ENCODE measurements at regions not wholly inside any gene's neighbourhood (a gene's known extent, or its start where the extent isn't known, plus 50 kb on each side); places are given as distances from the start of the nearest gene placed in this dataset.

DNA sequence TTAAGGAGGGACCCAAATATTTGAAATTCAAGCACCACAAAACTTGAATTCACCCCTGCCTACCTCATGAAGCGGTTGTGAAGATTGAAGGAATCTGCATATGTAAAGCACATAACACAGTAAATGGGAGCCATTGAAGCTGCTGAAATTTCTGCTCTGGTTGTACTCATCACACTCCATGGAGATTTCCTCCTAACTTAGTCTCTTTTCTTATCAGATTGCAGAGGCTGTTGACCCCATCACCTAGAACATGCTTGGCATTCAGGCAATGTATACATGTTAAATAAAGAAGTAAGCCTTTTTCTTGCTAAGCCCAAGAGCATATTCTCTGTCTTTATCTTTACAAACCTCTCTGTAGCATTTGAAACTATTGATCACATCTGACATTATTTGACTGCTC, 104.9 kb upstream of the TNIP3 start:
- no peaks in the 10 kb centered on the region for H3K36me3 ChIP-seq
- no peak overlapping the region for H3K27ac ChIP-seq
- H3K4me1 ChIP-seq = no peaks in the 10 kb centered on the region
- in situ Hi-C loops (cut with MboI; ENCODE audit: low sequenced_read_pairs in 4 of 4) (loop anchor here in 3 of 4 donors (25.0 kb wide), 1 partner anchor 1107 kb away; no protein-coding TSS in a partner anchor), intact Hi-C loops (cut with DNase I; ENCODE audit: low total_unique reads) (no loop called here)
- ATAC-seq (no peak), DNase-seq (no peak)
- no peak for TF ChIP-seq POLR2A (IDR thresholded peaks at IDR 0.05)
- H3K27me3 ChIP-seq = no peaks in the 10 kb centered on the region
- no peaks in the 10 kb centered on the region for H3K9me3 ChIP-seq
- no peak overlapping the region for H3K4me3 ChIP-seq

DNA sequence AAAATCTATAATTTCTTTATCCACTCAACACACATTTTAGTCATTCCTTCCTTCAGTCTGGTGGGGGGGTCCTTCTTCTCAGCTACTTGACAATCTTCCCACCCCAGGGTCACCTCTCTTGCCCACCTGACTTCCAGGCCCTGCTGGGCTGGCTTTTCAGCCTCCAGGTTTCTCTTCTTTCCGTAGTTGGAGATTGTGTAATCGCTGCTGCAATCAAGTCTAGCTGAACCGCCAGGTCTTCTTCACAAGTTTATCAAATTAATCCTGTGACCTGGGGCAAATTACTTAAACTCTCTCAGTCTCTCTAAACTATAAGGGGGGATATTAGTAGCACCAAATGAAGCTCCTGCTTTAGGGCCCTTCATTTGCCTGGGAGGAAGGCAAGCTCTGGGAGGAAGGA, 102.9 kb upstream of the TNIP3 start:
- H3K27me3 ChIP-seq = no peaks in the 10 kb centered on the region
- in situ Hi-C loops (cut with MboI; ENCODE audit: low sequenced_read_pairs in 4 of 4) (loop anchor here in 3 of 4 donors (25.0 kb wide), 1 partner anchor 1105 kb away; no protein-coding TSS in a partner anchor), intact Hi-C loops (cut with DNase I; ENCODE audit: low total_unique reads) (no loop called here)
- DNase-seq (no peak), ATAC-seq (no peak)
- no peaks in the 10 kb centered on the region for H3K4me1 ChIP-seq
- H3K36me3 ChIP-seq = no peaks in the 10 kb centered on the region
- TF ChIP-seq POLR2A (IDR thresholded peaks at IDR 0.05) = no peak
- TF ChIP-seq, protein P1, sequence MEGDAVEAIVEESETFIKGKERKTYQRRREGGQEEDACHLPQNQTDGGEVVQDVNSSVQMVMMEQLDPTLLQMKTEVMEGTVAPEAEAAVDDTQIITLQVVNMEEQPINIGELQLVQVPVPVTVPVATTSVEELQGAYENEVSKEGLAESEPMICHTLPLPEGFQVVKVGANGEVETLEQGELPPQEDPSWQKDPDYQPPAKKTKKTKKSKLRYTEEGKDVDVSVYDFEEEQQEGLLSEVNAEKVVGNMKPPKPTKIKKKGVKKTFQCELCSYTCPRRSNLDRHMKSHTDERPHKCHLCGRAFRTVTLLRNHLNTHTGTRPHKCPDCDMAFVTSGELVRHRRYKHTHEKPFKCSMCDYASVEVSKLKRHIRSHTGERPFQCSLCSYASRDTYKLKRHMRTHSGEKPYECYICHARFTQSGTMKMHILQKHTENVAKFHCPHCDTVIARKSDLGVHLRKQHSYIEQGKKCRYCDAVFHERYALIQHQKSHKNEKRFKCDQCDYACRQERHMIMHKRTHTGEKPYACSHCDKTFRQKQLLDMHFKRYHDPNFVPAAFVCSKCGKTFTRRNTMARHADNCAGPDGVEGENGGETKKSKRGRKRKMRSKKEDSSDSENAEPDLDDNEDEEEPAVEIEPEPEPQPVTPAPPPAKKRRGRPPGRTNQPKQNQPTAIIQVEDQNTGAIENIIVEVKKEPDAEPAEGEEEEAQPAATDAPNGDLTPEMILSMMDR (IDR thresholded peaks at IDR 0.05 in 4 of 5, conservative IDR thresholded peaks at IDR 0.05 in 1 of 5) = no peak
- no peak overlapping the region for H3K27ac ChIP-seq
- H3K4me3 ChIP-seq = no peak overlapping the region
- H3K9me3 ChIP-seq = no peaks in the 10 kb centered on the region

DNA sequence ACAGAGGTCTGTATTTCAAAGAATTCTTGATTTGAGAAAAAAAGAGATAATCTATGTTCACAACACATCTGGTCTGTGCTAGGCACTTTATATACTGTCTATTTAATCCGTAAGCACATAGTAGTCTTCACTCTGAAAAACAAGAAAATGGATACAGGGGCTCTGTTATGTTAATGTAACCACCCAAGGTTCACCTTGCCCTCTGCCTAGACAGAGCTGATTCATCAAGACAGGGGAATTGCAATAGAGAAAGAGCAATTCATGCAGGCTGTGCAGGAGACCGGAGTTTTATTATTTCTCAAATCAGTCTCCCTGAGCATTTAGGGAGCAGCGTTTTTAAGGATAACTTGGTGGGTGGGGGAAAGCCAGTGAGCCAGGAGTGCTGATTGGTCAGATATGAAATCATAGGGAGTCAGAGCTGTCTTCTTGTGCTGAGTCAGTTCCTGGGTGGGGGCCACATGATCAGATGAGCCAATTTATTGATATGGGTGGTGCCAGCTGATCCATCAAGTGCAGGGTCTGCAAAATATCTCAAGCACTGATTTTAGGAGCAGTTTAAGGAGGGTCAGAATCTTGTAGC, 92.9 kb upstream of the TNIP3 start:
- intact Hi-C loops (cut with DNase I; ENCODE audit: low total_unique reads) = no loop called here
- ATAC-seq = no peak

DNA sequence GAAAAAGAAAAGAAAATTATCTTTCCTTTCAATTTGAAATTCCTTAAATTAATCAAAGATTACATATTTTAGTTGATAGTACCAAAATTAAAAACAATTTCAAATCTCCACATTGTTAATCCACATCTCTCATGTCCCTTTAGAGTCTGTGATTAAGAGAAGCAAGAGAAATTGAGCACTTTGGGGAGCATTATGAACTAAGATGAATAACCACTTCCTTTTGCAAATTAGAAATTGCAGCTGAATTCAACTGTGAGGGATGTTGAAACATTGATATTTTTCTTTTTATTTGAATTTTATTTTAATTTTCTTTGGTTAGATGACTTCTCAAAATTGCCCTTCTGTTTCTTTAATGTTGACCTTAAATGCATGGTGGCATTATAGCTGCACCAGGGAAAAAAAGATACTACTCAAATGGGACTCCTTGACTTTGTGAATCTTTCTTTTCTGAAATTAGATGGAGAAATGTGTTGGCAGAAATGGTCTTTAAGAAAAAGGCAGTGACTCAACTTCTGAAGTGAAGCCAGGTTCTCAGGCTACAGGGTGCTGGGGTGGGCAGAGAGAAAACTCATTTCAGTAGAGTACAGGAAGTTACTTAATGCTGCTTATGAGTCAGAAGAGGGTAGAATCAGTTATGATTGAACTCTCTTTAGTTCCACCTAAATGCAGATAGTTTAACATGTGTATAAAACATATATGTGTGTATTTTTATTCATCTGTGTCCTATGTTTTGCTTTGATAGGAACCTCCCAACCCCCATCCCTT, 92.0 kb upstream of the TNIP3 start:
- in situ Hi-C loops (cut with MboI; ENCODE audit: low sequenced_read_pairs in 4 of 4) (loop anchor here (10.0 to 25.0 kb wide), 3 partner anchors 61 to 1101 kb away; no protein-coding TSS in a partner anchor), intact Hi-C loops (cut with DNase I; ENCODE audit: low total_unique reads) (no loop called here)
- Histone ChIP-seq H3K9me3 (no peaks in the 10 kb centered on the region), H3K27me3 (no peaks in the 10 kb centered on the region), H3K27ac (no peak overlapping the region), H3K36me3 (no peaks in the 10 kb centered on the region), H3K4me3 (no peak overlapping the region), H3K4me1 (no peaks in the 10 kb centered on the region)
- ATAC-seq (no peak), DNase-seq (no peak)
- TF ChIP-seq, protein P1 (IDR thresholded peaks at IDR 0.05 in 4 of 5, conservative IDR thresholded peaks at IDR 0.05 in 1 of 5) = no peak
- TF ChIP-seq POLR2A (IDR thresholded peaks at IDR 0.05) = no peak

More for the DNA sequence above, 92.9 kb upstream of the TNIP3 start:
- TF ChIP-seq POLR2A (IDR thresholded peaks at IDR 0.05) = no peak
- TF ChIP-seq, protein P1 (IDR thresholded peaks at IDR 0.05 in 4 of 5, conservative IDR thresholded peaks at IDR 0.05 in 1 of 5) = no peak
- no peaks in the 10 kb centered on the region for H3K9me3 ChIP-seq
- H3K27me3 ChIP-seq = no peaks in the 10 kb centered on the region
- H3K4me3 ChIP-seq = no peak overlapping the region
- H3K4me1 ChIP-seq = no peaks in the 10 kb centered on the region
- in situ Hi-C loops (cut with MboI; ENCODE audit: low sequenced_read_pairs in 4 of 4) = loop anchor here (10.0 to 25.0 kb wide), 3 partner anchors 62 to 1102 kb away; no protein-coding TSS in a partner anchor
- H3K27ac ChIP-seq = no peak overlapping the region
- no peak for DNase-seq
- H3K36me3 ChIP-seq = no peaks in the 10 kb centered on the region

DNA sequence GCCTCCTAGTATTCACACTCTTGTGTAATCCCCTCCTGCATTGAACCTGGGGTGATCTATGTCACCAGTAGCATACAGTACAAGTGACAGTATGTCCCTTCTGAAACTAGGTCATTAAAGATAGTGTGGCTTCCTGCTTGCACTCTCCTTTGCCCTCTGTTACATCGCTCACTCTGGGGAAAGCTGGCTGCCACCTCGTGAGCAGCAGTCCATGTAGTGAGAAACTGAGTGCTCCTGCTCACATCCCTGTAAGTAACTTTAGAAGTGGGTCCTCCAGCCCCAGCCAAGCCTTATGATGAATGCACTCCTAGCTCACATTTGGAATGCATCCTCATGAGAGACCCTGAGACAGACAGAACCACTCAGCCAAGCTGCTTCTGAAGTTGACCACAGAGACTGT, 89.8 kb upstream of the TNIP3 start:
- no peak overlapping the region for H3K27ac ChIP-seq

More for the DNA sequence above, 89.8 kb upstream of the TNIP3 start:
- H3K36me3 ChIP-seq = no peaks in the 10 kb centered on the region
- TF ChIP-seq POLR2A (IDR thresholded peaks at IDR 0.05) = no peak
- TF ChIP-seq, protein P1 (IDR thresholded peaks at IDR 0.05 in 4 of 5, conservative IDR thresholded peaks at IDR 0.05 in 1 of 5) = no peak
- H3K4me3 ChIP-seq = no peak overlapping the region
- H3K4me1 ChIP-seq = no peaks in the 10 kb centered on the region
- in situ Hi-C loops (cut with MboI; ENCODE audit: low sequenced_read_pairs in 4 of 4) (loop anchor here (5.0 to 25.0 kb wide), 4 partner anchors 59 to 1099 kb away; no protein-coding TSS in a partner anchor), intact Hi-C loops (cut with DNase I; ENCODE audit: low total_unique reads) (loop anchor here (5.0 kb wide), 1 partner anchor 1097 kb away; no protein-coding TSS in a partner anchor)
- H3K27me3 ChIP-seq = no peaks in the 10 kb centered on the region
- H3K9me3 ChIP-seq = no peaks in the 10 kb centered on the region
- no peak for ATAC-seq
- no peak for DNase-seq

Data from gastrocnemius medialis (tissue), 4 donors.